H1 (cell line): ENCODE measurements at regions not wholly inside any gene's neighbourhood (a gene's known extent, or its start where the extent isn't known, plus 50 kb on each side); places are given as distances from the start of the nearest gene placed in this dataset.

Source experiments
- CHD7 ChIP-seq: fragments of 300-600 bp; sonication (generic); IDR thresholded peaks from 2 replicates; pipeline ENCODE4 v1.7.1; 2012; ENCODE audit warnings: low read length, moderate library complexity, mild to moderate bottlenecking, inconsistent platforms; ENCODE audit not compliant: insufficient replicate concordance
- SP1 ChIP-seq: IDR thresholded peaks from 2 replicates; pipeline ENCODE4 v1.6.1; 2011; ENCODE audit warnings: low read depth, low read length
- TCF12 ChIP-seq: IDR thresholded peaks from 2 replicates; pipeline ENCODE4 v1.6.1; 2011; ENCODE audit warnings: low read depth, mild to moderate bottlenecking, low read length

- TF ChIP-seq TCF12 (no peak), SP1 (no peak), CHD7 (no peak)
- TF ChIP-seq, all 59 proteins: peak for 0
Measured at GRCh38 chr15:89413877-89414276, 79.3 kb upstream of the POLG start (continued).
